ENCODE measurements at regions not wholly inside any gene's neighbourhood (a gene's known extent, or its start where the extent isn't known, plus 50 kb on each side); places are given as distances from the start of the nearest gene placed in this dataset.

GRCh38 chr6:17043148-17043522 lies 58.7 kb upstream of the STMND1 start:
- BruUV-seq (replicated peaks), result no TSS peak
- dilution Hi-C loops (cut with MboI; ENCODE audit: extremely low pct_ligation_motif_present, low sequenced_read_pairs) (no loop called here), intact Hi-C loops (cut with micrococcal nuclease) (no loop called here)
- no peaks in the 10 kb centered on the region for H4K20me1 ChIP-seq (replicated peaks; ENCODE audit: control insufficient read depth, extremely low read depth, insufficient read depth, low read length)
- no peak overlapping the region for H3K4me3 ChIP-seq (replicated peaks in 1 of 3; ENCODE audit: insufficient read depth in 1 of 3, low read depth in 1 of 3, low read length in 3 of 3)
- TF ChIP-seq CTCF (IDR thresholded peaks at IDR 0.05; ENCODE audit: extremely low read depth in 1 of 2, insufficient read depth in 1 of 2, low read depth in 1 of 2, low read length in 2 of 2) (no peak), EZH2 (IDR thresholded peaks at IDR 0.05; ENCODE audit: borderline replicate concordance, low read depth, low read length, severe bottlenecking) (no peak), JUN (IDR thresholded peaks at IDR 0.05; ENCODE audit: borderline replicate concordance, insufficient read depth, insufficient read length, low read depth) (no peak), POLR2A (IDR thresholded peaks at IDR 0.05; ENCODE audit: low read depth, low read length) (no peak), FOS (IDR thresholded peaks at IDR 0.05; ENCODE audit: borderline replicate concordance, insufficient read depth, low read length) (no peak), GATA2 (IDR thresholded peaks at IDR 0.05; ENCODE audit: insufficient read depth, insufficient read length, low read depth, low read length) (no peak), MYC (IDR thresholded peaks at IDR 0.05; ENCODE audit: low read depth, low read length) (no peak)
- TF ChIP-seq, protein P1, sequence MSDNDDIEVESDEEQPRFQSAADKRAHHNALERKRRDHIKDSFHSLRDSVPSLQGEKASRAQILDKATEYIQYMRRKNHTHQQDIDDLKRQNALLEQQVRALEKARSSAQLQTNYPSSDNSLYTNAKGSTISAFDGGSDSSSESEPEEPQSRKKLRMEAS (IDR thresholded peaks at IDR 0.05; ENCODE audit: insufficient read depth, insufficient read length), result no peak
- DNase-seq (ENCODE audit: low read depth, low spot score), result no peak
- peak overlapping the region; percentile 51 for H3K4me2 ChIP-seq (ENCODE audit: insufficient read depth, low read length)
- H3K9ac ChIP-seq (replicated peaks; ENCODE audit: extremely low read depth, insufficient read depth, low read length), result no peak overlapping the region
- ChIA-PET POLR2A (no interaction called here), CTCF (interaction anchor here (1.0 to 2.3 kb wide), 2 partner anchors 43 to 78 kb away, joined by 4 to 6 read pairs; no protein-coding TSS in a partner anchor)
- H3K27me3 ChIP-seq (ENCODE audit: control insufficient read depth in 2 of 2, insufficient read depth in 2 of 2, low read length in 2 of 2), result peaks cover 0 to 3% of the 10 kb centered on the region in 2 experiments
- H3K4me1 ChIP-seq (ENCODE audit: control insufficient read depth, extremely low read depth, insufficient read depth, low read length), result peaks cover 7% of the 10 kb centered on the region
- H3K9me3 ChIP-seq (replicated peaks; ENCODE audit: control insufficient read depth, insufficient read depth, low read length), result no peaks in the 10 kb centered on the region
- FAIRE-seq, result no peak
- H3K9me1 ChIP-seq (replicated peaks; ENCODE audit: control insufficient read depth, extremely low read depth, insufficient read depth, low read length), result no peaks in the 10 kb centered on the region
- no peaks in the 10 kb centered on the region for H3K79me2 ChIP-seq (ENCODE audit: control insufficient read depth, insufficient read depth, low read length)
- no peak overlapping the region for H3K27ac ChIP-seq (ENCODE audit: insufficient read depth, low read depth, low read length)
- H3K36me3 ChIP-seq (ENCODE audit: control insufficient read depth in 2 of 2, extremely low read depth in 1 of 2, insufficient read depth in 2 of 2, low read length in 2 of 2), result no peaks in the 10 kb centered on the region
- peak overlapping the region; percentile 85 for H2AFZ ChIP-seq (ENCODE audit: low read depth, low read length)

Measured in endothelial cell of umbilical vein (primary cell).